Liver (tissue), 3 donors: ENCODE measurements at regions not wholly inside any gene's neighbourhood (a gene's known extent, or its start where the extent isn't known, plus 50 kb on each side); places are given as distances from the start of the nearest gene placed in this dataset.

Source experiments
- CTCF ChIP-seq: fragments of 150-350 bp; IDR thresholded peaks from 2 replicates; pipeline ENCODE4 v1.5.1; 2017; ENCODE audit warnings: improper control_type of control experiment, low read depth, low read length; ENCODE audit not compliant: missing input control
- GABPA ChIP-seq, 2 donors: IDR thresholded peaks in 1 of 2; conservative IDR thresholded peaks in 1 of 2; 2 replicates each; pipeline ENCODE4 v1.6.1; 2016; ENCODE audit warnings: antibody characterized with exemption in 2 of 2, mild to moderate bottlenecking in 1 of 2, moderate library complexity in 1 of 2
- TAF1 ChIP-seq: conservative IDR thresholded peaks from 2 replicates; pipeline ENCODE4 v1.6.1; 2016; ENCODE audit warnings: antibody characterized with exemption, mild to moderate bottlenecking
- YY1 ChIP-seq: IDR thresholded peaks from 2 replicates; pipeline ENCODE4 v1.6.1; 2016; ENCODE audit warnings: antibody characterized with exemption, mild to moderate bottlenecking
- donor health status: healthy.
- donor health status: healthy.

- TF ChIP-seq YY1 (no peak), GABPA (IDR thresholded peaks at IDR 0.05 in 1 of 2, conservative IDR thresholded peaks at IDR 0.05 in 1 of 2) (no peak), TAF1 (no peak), CTCF (no peak)
These were observed 298.3 kb downstream of the PTEN start for GRCh38 chr10:88161756-88162155.
